Loucy (cell line): ENCODE measurements at regions not wholly inside any gene's neighbourhood (a gene's known extent, or its start where the extent isn't known, plus 50 kb on each side); places are given as distances from the start of the nearest gene placed in this dataset.

ENCODE experiments used
- CTCF ChIP-seq: fragments of 200-600 bp; sonication (generic); conservative IDR thresholded peaks from 2 replicates; pipeline ENCODE4 v1.5.1; 2014; ENCODE audit warnings: mild to moderate bottlenecking, antibody characterized with exemption, low read length
- EZH2phosphoT487 ChIP-seq: fragments of 200-600 bp; IDR thresholded peaks from 2 replicates; pipeline ENCODE4 v1.6.1; 2018; ENCODE audit warnings: antibody characterized with exemption, mild to moderate bottlenecking, moderate library complexity, borderline replicate concordance

- TF ChIP-seq CTCF (no peak), EZH2phosphoT487 (no peak)
Measured at GRCh38 chr7:115117748-115118147, 195.9 kb downstream of the MDFIC start.
